ENCODE measurements at regions not wholly inside any gene's neighbourhood (a gene's known extent, or its start where the extent isn't known, plus 50 kb on each side); places are given as distances from the start of the nearest gene placed in this dataset.

GRCh38 chr7:26599982-26600381 is 264.4 kb downstream of the SKAP2 start:
- Histone ChIP-seq H3K27me3 (ENCODE audit: insufficient read depth, poor library complexity, severe bottlenecking) (no peaks in the 10 kb centered on the region), H3K27ac (replicated peaks) (no peak overlapping the region), H3K4me3 (replicated peaks; ENCODE audit: insufficient read depth, low read length) (no peak overlapping the region)
- no peak for TF ChIP-seq POLR2AphosphoS5 (IDR thresholded peaks at IDR 0.05; ENCODE audit: low read depth)
- TF ChIP-seq SPI1 (IDR thresholded peaks at IDR 0.05; ENCODE audit: borderline replicate concordance, low read depth), result peak; percentile 59; the same call in 1 of the 2 replicates
- DNase-seq (ENCODE audit: low read depth in 1 of 2, low spot score in 1 of 2), result peak in 1 of 2 experiments; percentile 58

- peaks cover 1% of the 10 kb centered on the region for H3K27me3 ChIP-seq (ENCODE audit: insufficient read depth, poor library complexity, severe bottlenecking)
- no peak for DNase-seq (ENCODE audit: low read depth in 1 of 2, low spot score in 1 of 2)
- TF ChIP-seq REST (IDR thresholded peaks at IDR 0.05; ENCODE audit: insufficient replicate concordance, low read depth), result no peak
- H3K27ac ChIP-seq (replicated peaks), result no peak overlapping the region
- H3K4me3 ChIP-seq (replicated peaks; ENCODE audit: insufficient read depth, low read length), result no peak overlapping the region
These were observed 264.0 kb downstream of the SKAP2 start for GRCh38 chr7:26600411-26600810.

GRCh38 chr7:26603631-26604030 is 260.8 kb downstream of the SKAP2 start:
- no peak for DNase-seq (ENCODE audit: low read depth in 1 of 2, low spot score in 1 of 2)
- Histone ChIP-seq H3K27me3 (ENCODE audit: insufficient read depth, poor library complexity, severe bottlenecking) (peaks cover 4% of the 10 kb centered on the region), H3K27ac (replicated peaks) (no peak overlapping the region), H3K4me3 (replicated peaks; ENCODE audit: insufficient read depth, low read length) (no peak overlapping the region)
- TF ChIP-seq POLR2AphosphoS5 (IDR thresholded peaks at IDR 0.05; ENCODE audit: low read depth) (no peak), REST (IDR thresholded peaks at IDR 0.05; ENCODE audit: insufficient replicate concordance, low read depth) (no peak), CTCF (IDR thresholded peaks at IDR 0.05; ENCODE audit: insufficient read depth, low read length) (no peak), GABPA (IDR thresholded peaks at IDR 0.05; ENCODE audit: low read depth) (no peak), SPI1 (IDR thresholded peaks at IDR 0.05; ENCODE audit: borderline replicate concordance, low read depth) (no peak)

- peaks cover 4% of the 10 kb centered on the region for H3K27me3 ChIP-seq (ENCODE audit: insufficient read depth, poor library complexity, severe bottlenecking)
- H3K4me3 ChIP-seq (replicated peaks; ENCODE audit: insufficient read depth, low read length), result no peak overlapping the region
- H3K27ac ChIP-seq (replicated peaks), result no peak overlapping the region
- TF ChIP-seq GABPA (IDR thresholded peaks at IDR 0.05; ENCODE audit: low read depth), result no peak
- TF ChIP-seq REST (IDR thresholded peaks at IDR 0.05; ENCODE audit: insufficient replicate concordance, low read depth), result no peak
- no peak for TF ChIP-seq SPI1 (IDR thresholded peaks at IDR 0.05; ENCODE audit: borderline replicate concordance, low read depth)
- DNase-seq (ENCODE audit: low read depth in 1 of 2, low spot score in 1 of 2), result no peak
These were observed 256.0 kb downstream of the SKAP2 start for GRCh38 chr7:26608402-26608801.

GRCh38 chr7:26609082-26609481 is 255.3 kb downstream of the SKAP2 start:
- no peak overlapping the region for H3K27ac ChIP-seq (replicated peaks)
- no peak overlapping the region for H3K4me3 ChIP-seq (replicated peaks; ENCODE audit: insufficient read depth, low read length)
- peaks cover 4% of the 10 kb centered on the region for H3K27me3 ChIP-seq (ENCODE audit: insufficient read depth, poor library complexity, severe bottlenecking)
- no peak for DNase-seq (ENCODE audit: low read depth in 1 of 2, low spot score in 1 of 2)
- TF ChIP-seq GABPA (IDR thresholded peaks at IDR 0.05; ENCODE audit: low read depth), result no peak
- TF ChIP-seq SPI1 (IDR thresholded peaks at IDR 0.05; ENCODE audit: borderline replicate concordance, low read depth), result no peak

All from HL-60 (cell line).